SJSA1 (cell line): ENCODE measurements at regions not wholly inside any gene's neighbourhood (a gene's known extent, or its start where the extent isn't known, plus 50 kb on each side); places are given as distances from the start of the nearest gene placed in this dataset.

Experiments
- DNase-seq, 2 experiments: peaks; one replicate each; pipeline ENCODE4 v3.0.0-alpha.2; 2015 to 2020; ENCODE audit warnings: low spot score in 2 of 2, low read depth in 1 of 2
- H3K27ac ChIP-seq: fragments of 250-450 bp; sonication (Bioruptor Pico); 2 replicates; pipeline ENCODE4 v1.5.1; 2020; ENCODE audit warnings: mild to moderate bottlenecking, moderate library complexity
- H3K27me3 ChIP-seq: fragments of 250-450 bp; sonication (Bioruptor Pico); replicated peaks from 2 replicates; pipeline ENCODE4 v1.5.1; 2020; ENCODE audit warnings: mild to moderate bottlenecking, moderate library complexity
- H3K36me3 ChIP-seq: fragments of 250-450 bp; sonication (Bioruptor Pico); 2 replicates; pipeline ENCODE4 v1.5.1; 2020; ENCODE audit warnings: mild to moderate bottlenecking
- H3K4me1 ChIP-seq: fragments of 250-450 bp; sonication (Bioruptor Pico); replicated peaks from 2 replicates; pipeline ENCODE4 v1.6.1; 2021; ENCODE audit warnings: mild to moderate bottlenecking
- H3K4me3 ChIP-seq: fragments of 250-450 bp; sonication (Bioruptor Pico); 2 replicates; pipeline ENCODE4 v1.5.1; 2020; ENCODE audit warnings: mild to moderate bottlenecking
- H3K9me3 ChIP-seq: fragments of 250-450 bp; sonication (Bioruptor Pico); replicated peaks from 2 replicates; pipeline ENCODE4 v1.5.1; 2020; ENCODE audit warnings: mild to moderate bottlenecking

- Histone ChIP-seq H3K4me1 (no peaks in the 10 kb centered on the region), H3K4me3 (no peak overlapping the region), H3K36me3 (no peaks in the 10 kb centered on the region), H3K27me3 (no peaks in the 10 kb centered on the region), H3K9me3 (no peaks in the 10 kb centered on the region), H3K27ac (no peak overlapping the region)
- DNase-seq, result no peak
Observed at GRCh38 chr3:102529452-102529851, 94.6 kb downstream of the ZPLD1 start.

DNA sequence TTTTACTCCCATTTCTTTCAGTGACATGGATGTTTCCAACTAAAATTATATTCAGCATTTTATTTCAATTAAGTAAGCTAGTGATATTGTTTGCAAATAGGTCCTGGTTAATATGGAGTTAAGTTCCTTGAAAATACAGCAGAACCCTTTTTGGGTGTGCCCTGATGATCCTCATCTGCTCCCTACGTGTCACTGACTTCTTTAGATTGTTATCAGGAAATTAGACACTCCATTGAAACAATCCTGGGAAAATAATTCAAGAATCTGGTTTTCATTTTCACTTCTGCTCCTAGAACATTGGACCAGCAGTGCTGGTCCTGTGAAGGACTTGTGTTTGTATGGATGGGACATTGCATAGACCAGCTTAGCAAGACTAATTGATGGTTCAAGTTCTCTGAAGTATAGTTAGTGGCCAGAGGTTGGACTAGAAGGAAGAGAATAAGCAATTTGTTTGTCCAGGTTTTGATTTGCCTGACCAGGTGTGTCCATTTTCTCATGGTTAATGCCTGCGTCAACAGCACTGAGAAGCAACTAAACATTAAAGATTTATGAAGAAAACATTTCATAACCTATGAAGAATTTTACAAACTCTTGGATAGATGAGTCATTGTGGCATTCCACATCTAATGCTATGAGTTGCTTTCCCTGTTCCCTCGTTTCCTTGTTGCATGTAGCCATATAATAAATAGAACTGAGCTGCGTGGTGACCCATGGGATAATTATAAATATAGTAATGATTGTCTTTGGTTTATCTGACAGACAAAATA, 95.8 kb downstream of the ZPLD1 start:
- DNase-seq, result no peak
- Histone ChIP-seq H3K4me1 (no peaks in the 10 kb centered on the region), H3K36me3 (no peaks in the 10 kb centered on the region), H3K9me3 (no peaks in the 10 kb centered on the region), H3K27ac (no peak overlapping the region), H3K27me3 (no peaks in the 10 kb centered on the region), H3K4me3 (no peak overlapping the region)

GRCh38 chr3:102531686-102532085, 96.9 kb downstream of the ZPLD1 start:
- Histone ChIP-seq H3K4me3 (no peak overlapping the region), H3K9me3 (no peaks in the 10 kb centered on the region), H3K4me1 (no peaks in the 10 kb centered on the region), H3K27me3 (0 out of 2 replicates have a peak, but pooled peaks cover under 1% of the 10 kb centered on the region), H3K36me3 (no peaks in the 10 kb centered on the region), H3K27ac (no peak overlapping the region)
- no peak for DNase-seq

DNA sequence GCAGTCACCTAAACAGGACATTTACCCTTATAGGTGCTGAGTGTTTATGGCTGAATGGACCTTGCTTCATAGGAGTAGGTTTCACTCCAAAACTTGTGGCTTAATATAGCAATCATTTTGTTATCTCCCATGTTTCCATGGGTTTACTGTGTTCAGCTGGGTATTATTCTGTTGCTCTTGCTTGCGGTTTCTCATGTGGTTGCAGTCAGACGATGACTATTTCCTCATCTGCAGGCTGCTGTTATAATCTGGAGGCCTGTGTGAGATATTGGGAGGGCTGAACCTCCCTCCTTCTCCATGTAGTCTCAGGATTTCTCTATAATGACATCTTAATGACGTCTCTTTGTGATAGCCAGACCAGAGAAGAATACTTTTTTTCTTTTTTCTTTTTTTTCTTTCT, 98.1 kb downstream of the ZPLD1 start:
- Histone ChIP-seq H3K27ac (no peak overlapping the region), H3K9me3 (no peaks in the 10 kb centered on the region), H3K4me1 (no peaks in the 10 kb centered on the region), H3K4me3 (no peak overlapping the region), H3K36me3 (no peaks in the 10 kb centered on the region), H3K27me3 (0 out of 2 replicates have a peak, but pooled peaks cover 4% of the 10 kb centered on the region)
- no peak for DNase-seq

- no peaks in the 10 kb centered on the region for H3K36me3 ChIP-seq
- DNase-seq, result no peak
- H3K27ac ChIP-seq, result no peak overlapping the region
- 0 out of 2 replicates have a peak, but pooled peaks cover 4% of the 10 kb centered on the region for H3K27me3 ChIP-seq
- no peak overlapping the region for H3K4me3 ChIP-seq
- H3K9me3 ChIP-seq, result no peaks in the 10 kb centered on the region
- H3K4me1 ChIP-seq, result no peaks in the 10 kb centered on the region
Observed at GRCh38 chr3:102533784-102534183, 99.0 kb downstream of the ZPLD1 start.

- peak in 1 of 2 experiments; percentile 9 for DNase-seq
- H3K36me3 ChIP-seq, result no peaks in the 10 kb centered on the region
- no peaks in the 10 kb centered on the region for H3K4me1 ChIP-seq
- H3K4me3 ChIP-seq, result no peak overlapping the region
- H3K27me3 ChIP-seq, result 0 out of 2 replicates have a peak, but pooled peaks cover 4% of the 10 kb centered on the region
- no peaks in the 10 kb centered on the region for H3K9me3 ChIP-seq
- H3K27ac ChIP-seq, result no peak overlapping the region
Observed at GRCh38 chr3:102536456-102536855, 101.6 kb downstream of the ZPLD1 start.

DNA sequence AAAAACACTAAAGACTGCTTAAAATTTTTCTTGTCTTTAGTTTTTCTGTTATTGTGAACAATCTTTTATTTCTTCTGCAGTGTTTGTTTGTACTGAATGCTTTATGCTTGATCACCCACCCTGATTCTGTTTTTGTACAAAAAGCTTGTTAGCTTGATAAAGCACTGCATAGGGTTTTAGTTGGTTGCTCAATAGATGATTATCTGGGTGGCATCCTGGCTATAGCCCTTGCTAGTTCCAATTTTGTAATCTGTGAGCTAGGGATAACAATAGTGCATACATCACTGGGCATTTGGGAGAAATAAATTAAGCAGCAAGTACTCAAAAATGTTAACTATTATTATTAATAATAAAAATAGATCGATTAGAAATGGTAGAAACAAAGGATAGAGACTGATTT, 102.3 kb downstream of the ZPLD1 start:
- H3K4me3 ChIP-seq, result no peak overlapping the region
- no peak for DNase-seq

GRCh38 chr3:102544741-102545140, 109.9 kb downstream of the ZPLD1 start:
- H3K9me3 ChIP-seq, result no peaks in the 10 kb centered on the region
- H3K27ac ChIP-seq, result no peak overlapping the region
- H3K27me3 ChIP-seq, result no peaks in the 10 kb centered on the region; the same call in 1 of the 2 replicates
- no peaks in the 10 kb centered on the region for H3K4me1 ChIP-seq
- H3K4me3 ChIP-seq, result no peak overlapping the region
- no peaks in the 10 kb centered on the region for H3K36me3 ChIP-seq
- DNase-seq, result no peak

More for the DNA sequence above, 102.3 kb downstream of the ZPLD1 start:
- no peak overlapping the region for H3K27ac ChIP-seq
- 0 out of 2 replicates have a peak, but pooled peaks cover 4% of the 10 kb centered on the region for H3K27me3 ChIP-seq
- H3K36me3 ChIP-seq, result no peaks in the 10 kb centered on the region
- H3K4me1 ChIP-seq, result no peaks in the 10 kb centered on the region
- no peaks in the 10 kb centered on the region for H3K9me3 ChIP-seq

GRCh38 chr3:102545276-102545675, 110.5 kb downstream of the ZPLD1 start:
- H3K27me3 ChIP-seq, result no peaks in the 10 kb centered on the region; the same call in 1 of the 2 replicates
- no peak for DNase-seq
- no peaks in the 10 kb centered on the region for H3K36me3 ChIP-seq
- H3K4me3 ChIP-seq, result no peak overlapping the region
- H3K4me1 ChIP-seq, result no peaks in the 10 kb centered on the region
- no peaks in the 10 kb centered on the region for H3K9me3 ChIP-seq
- H3K27ac ChIP-seq, result no peak overlapping the region

- H3K27me3 ChIP-seq, result no peaks in the 10 kb centered on the region
- no peaks in the 10 kb centered on the region for H3K9me3 ChIP-seq
- no peaks in the 10 kb centered on the region for H3K36me3 ChIP-seq
- DNase-seq, result no peak
- no peaks in the 10 kb centered on the region for H3K4me1 ChIP-seq
- no peak overlapping the region for H3K27ac ChIP-seq
- no peak overlapping the region for H3K4me3 ChIP-seq
Observed at GRCh38 chr3:102553876-102554275, 119.1 kb downstream of the ZPLD1 start.

- no peaks in the 10 kb centered on the region for H3K4me1 ChIP-seq
Observed at GRCh38 chr3:102570511-102570910, 135.7 kb downstream of the ZPLD1 start.

GRCh38 chr3:102571006-102571405, 136.2 kb downstream of the ZPLD1 start:
- Histone ChIP-seq H3K36me3 (no peaks in the 10 kb centered on the region), H3K4me1 (no peaks in the 10 kb centered on the region)

More at GRCh38 chr3:102570511-102570910, 135.7 kb downstream of the ZPLD1 start:
- Histone ChIP-seq H3K27me3 (no peaks in the 10 kb centered on the region), H3K4me3 (no peak overlapping the region), H3K9me3 (no peaks in the 10 kb centered on the region), H3K27ac (no peak overlapping the region), H3K36me3 (no peaks in the 10 kb centered on the region)
- no peak for DNase-seq

DNA sequence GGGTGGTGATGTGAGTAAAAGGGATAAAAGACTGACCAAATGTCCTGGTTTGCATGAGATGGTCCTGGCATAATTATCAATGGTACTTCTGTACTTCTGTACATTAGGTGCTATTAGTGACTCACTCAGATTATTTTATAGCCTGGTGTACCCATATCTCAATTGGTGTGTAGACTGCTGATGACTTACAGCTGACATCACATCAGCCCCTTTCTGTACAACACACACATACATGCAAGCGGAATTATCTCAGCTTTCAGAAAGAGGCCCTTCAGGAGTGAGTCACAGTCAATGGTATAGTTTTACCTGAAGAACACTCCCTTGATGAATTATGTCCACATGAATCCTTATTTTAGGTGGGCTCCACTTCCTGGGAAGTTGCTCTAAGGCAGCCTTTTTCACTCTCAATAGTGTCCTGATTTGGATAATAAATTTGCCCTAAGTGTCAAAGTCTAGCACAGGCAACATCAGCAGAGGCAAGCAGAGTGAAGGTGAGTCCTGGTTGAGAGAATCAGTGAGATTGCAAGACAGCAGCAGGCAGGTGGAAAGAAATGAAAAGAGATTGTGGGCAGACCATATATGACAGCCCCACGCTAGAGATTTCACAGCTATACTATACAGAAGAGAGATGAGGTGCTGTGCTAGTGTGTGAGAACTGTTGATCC, 137.0 kb downstream of the ZPLD1 start:
- no peak overlapping the region for H3K4me3 ChIP-seq
- H3K27me3 ChIP-seq, result no peaks in the 10 kb centered on the region
- no peak for DNase-seq
- no peaks in the 10 kb centered on the region for H3K36me3 ChIP-seq
- no peaks in the 10 kb centered on the region for H3K4me1 ChIP-seq
- H3K9me3 ChIP-seq, result no peaks in the 10 kb centered on the region
- no peak overlapping the region for H3K27ac ChIP-seq

More at GRCh38 chr3:102571006-102571405, 136.2 kb downstream of the ZPLD1 start:
- no peak for DNase-seq
- Histone ChIP-seq H3K27ac (no peak overlapping the region), H3K27me3 (no peaks in the 10 kb centered on the region), H3K9me3 (no peaks in the 10 kb centered on the region), H3K4me3 (no peak overlapping the region)

GRCh38 chr3:102573483-102574028, 138.7 kb downstream of the ZPLD1 start:
- no peak for DNase-seq
- no peaks in the 10 kb centered on the region for H3K9me3 ChIP-seq
- no peaks in the 10 kb centered on the region for H3K27me3 ChIP-seq
- no peak overlapping the region for H3K27ac ChIP-seq
- no peaks in the 10 kb centered on the region for H3K36me3 ChIP-seq
- H3K4me3 ChIP-seq, result no peak overlapping the region
- H3K4me1 ChIP-seq, result no peaks in the 10 kb centered on the region
